ENCODE measurements at regions not wholly inside any gene's neighbourhood (a gene's known extent, or its start where the extent isn't known, plus 50 kb on each side); places are given as distances from the start of the nearest gene placed in this dataset.

DNA sequence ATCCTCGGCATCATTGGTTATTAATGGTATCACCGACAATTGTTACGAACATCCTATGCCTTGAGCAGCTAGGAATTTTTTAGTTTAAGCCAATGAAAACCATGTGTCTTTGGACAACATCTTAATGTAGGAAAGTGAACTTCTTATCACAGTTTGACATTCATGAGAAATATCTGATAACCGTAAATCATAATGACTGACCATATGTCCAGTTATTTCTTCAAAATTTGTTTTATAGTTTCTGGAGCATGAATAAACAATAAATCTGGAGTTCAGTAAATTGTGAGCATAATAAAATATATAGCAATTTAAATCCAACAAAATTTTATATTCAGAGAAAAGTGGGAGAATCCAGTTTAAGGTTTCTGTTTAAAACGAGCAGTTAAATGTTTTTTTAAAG lies 970.1 kb upstream of the ADGRB3 start:
- TF ChIP-seq, protein P1, sequence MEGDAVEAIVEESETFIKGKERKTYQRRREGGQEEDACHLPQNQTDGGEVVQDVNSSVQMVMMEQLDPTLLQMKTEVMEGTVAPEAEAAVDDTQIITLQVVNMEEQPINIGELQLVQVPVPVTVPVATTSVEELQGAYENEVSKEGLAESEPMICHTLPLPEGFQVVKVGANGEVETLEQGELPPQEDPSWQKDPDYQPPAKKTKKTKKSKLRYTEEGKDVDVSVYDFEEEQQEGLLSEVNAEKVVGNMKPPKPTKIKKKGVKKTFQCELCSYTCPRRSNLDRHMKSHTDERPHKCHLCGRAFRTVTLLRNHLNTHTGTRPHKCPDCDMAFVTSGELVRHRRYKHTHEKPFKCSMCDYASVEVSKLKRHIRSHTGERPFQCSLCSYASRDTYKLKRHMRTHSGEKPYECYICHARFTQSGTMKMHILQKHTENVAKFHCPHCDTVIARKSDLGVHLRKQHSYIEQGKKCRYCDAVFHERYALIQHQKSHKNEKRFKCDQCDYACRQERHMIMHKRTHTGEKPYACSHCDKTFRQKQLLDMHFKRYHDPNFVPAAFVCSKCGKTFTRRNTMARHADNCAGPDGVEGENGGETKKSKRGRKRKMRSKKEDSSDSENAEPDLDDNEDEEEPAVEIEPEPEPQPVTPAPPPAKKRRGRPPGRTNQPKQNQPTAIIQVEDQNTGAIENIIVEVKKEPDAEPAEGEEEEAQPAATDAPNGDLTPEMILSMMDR (IDR thresholded peaks at IDR 0.05), result no peak
- TF ChIP-seq POLR2A (IDR thresholded peaks at IDR 0.05) (no peak), POLR2AphosphoS5 (IDR thresholded peaks at IDR 0.05; ENCODE audit: insufficient read depth in 1 of 2, low read depth in 1 of 2) (no peak)

Data from vagina (tissue), 2 donors.